GM21447 (cell line): ENCODE measurements at regions not wholly inside any gene's neighbourhood (a gene's known extent, or its start where the extent isn't known, plus 50 kb on each side); places are given as distances from the start of the nearest gene placed in this dataset.

Experiments used
- ATAC-seq: cut with Tn5 transposase; IDR thresholded peaks from one replicate; pipeline ENCODE4 v1.9.1; 2021; ENCODE audit not compliant: unreplicated experiment

DNA sequence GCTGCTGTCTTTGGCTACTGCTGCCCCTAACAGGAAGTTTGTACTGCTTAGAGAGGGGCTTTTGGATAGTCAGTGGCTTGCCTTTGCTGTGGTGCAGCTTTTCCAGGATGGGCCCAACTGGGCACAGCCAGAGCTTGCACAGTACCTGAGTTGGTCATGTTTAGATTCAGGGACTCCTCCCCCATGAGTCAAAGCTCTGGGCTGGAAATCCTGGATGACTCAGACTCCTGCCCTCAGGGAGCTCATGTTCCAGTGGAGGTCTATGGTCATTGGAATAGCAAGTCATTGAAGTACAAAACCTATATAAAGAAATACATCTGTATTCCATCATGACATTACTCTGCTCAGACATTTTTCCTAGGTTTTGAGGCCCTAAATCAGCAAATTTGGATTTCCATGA is 66.7 kb upstream of the PJA1 start:
- no peak for ATAC-seq

GRCh38 chrX:69229436-69229835 is 64.2 kb upstream of the PJA1 start:
- no peak for ATAC-seq

GRCh38 chrX:69228732-69229131 is 63.5 kb upstream of the PJA1 start:
- ATAC-seq = no peak

- ATAC-seq = no peak
These were observed 61.4 kb upstream of the PJA1 start for GRCh38 chrX:69226459-69227158.

GRCh38 chrX:69222103-69223090 is 57.1 kb upstream of the PJA1 start:
- ATAC-seq = no peak

GRCh38 chrX:69221239-69222102 is 56.2 kb upstream of the PJA1 start:
- no peak for ATAC-seq

DNA sequence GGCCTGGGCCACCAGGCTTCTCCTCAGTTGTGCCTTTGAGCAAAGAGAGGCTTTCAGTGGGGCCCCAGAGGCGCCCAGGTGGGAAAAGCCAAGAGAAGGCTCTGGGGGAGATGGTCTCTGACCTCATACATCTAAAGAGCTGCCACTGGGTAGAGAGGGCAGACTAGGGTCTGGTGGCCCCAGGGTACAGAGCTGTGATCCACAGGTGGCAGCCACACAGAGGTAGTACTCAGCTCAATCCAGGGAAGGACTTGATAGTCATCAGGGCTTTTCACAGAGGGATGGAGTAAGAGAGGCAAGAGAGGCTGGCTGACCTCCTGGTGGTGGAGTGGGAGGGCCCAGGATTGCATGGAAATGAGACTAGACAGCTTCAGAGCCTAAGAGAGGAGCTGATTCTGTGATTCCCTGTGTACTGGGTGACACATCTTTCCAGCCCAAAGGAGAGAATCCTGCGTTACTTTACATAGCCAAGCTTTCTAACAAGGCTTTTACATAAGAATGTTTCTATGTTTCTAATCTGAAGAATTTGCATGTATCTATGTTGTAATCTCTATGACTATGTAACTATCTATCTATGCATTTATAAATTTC is 53.2 kb upstream of the PJA1 start:
- ATAC-seq = no peak

GRCh38 chrX:69216911-69217310 is 51.7 kb upstream of the PJA1 start:
- ATAC-seq = no peak

DNA sequence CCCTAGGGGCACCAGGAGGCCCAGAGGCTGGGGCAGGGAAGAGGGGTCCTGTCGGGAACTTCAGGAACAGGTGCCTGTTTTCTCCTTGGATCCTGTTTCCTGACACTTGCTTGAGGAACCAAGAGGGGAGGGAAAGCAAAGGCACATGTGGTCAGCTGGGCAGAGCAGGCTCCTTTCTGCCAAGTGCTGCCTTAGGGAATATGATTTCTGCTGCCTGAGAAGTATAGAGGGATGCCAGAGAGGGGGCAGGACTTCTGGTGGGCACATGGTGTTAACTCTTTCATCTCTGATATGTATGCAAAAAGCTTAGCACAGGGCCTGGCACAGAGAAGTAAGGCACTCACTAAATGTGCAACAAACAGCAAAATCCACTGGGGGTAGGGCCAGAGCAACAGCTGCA is 51.2 kb upstream of the PJA1 start:
- ATAC-seq = no peak

DNA sequence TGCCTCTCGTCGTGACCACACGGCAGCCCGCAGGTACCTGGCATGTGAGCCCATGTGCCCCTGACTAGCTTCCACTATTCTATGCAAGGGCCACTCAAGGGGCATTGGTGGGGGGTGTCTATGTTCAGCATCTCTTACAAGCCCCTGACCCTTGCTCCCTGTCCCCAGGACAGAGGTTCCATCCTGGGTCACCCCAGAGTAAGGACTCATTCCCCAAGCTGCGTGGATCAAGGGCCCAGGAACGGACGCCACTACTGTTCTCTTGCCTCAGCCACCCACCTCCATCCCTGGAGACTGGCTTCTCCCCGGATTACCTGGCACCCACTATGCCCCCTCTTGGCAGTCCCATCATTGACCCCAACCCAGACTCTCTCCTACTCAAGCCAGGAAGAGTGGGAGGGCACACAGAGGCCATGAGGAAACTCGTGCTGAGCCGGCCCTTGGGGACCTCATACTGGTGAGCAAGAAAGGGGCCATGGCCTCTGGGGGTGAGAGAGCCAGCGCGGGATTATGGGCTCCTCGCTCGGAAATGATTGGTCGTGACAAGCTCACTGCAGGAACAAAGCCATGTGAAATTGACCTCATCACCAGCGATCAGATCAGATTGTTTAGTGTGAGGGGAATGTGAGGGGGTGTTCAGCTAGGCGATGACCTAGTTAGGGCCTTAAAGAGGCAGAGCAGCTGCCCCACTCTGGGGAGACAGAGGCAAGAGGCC is 50.1 kb upstream of the PJA1 start:
- no peak for ATAC-seq
